Naive thymus-derived CD8-positive, alpha-beta T cell (primary cell): ENCODE measurements at regions not wholly inside any gene's neighbourhood (a gene's known extent, or its start where the extent isn't known, plus 50 kb on each side); places are given as distances from the start of the nearest gene placed in this dataset.
"Not testable (repeated sequence)": the region's sequence is repeated elsewhere in the genome, so short reads cannot be mapped to it uniquely, and the experiment has no call there.

ENCODE experiments used
- ATAC-seq, 2 donors: fragments of 150-1000 bp; cut with Tn5 transposase in 1 of 2; sonication (Bioruptor Pico), chemical (Tn5 transposase) in 1 of 2; 1 replicate in 1 of 2; 2 replicates in 1 of 2; pipeline ENCODE4 v1.10.0; 2021; ENCODE audit warnings: mild to moderate bottlenecking in 2 of 2, moderate library complexity in 2 of 2
- POLR2A ChIA-PET: fragments of 350-600 bp; sonication (Branson Sonifier 250); formaldehyde crosslinking; loops from one replicate; lab custom pipeline; 2021; ENCODE audit warnings: antibody characterized with exemption; lab: Charles Lee
- DNase-seq, 10 donors: peaks; one replicate each; pipeline versions ENCODE4 v3.0.0 to v3.0.0-alpha.2; 2020 to 2022
- H3K27ac Mint-ChIP-seq, 10 donors: one replicate each; pipeline ENCODE4 v1.8.0; 2020 to 2022; ENCODE audit warnings: mild to moderate bottlenecking in 10 of 10, mixed read lengths in 10 of 10, moderate library complexity in 4 of 10, inconsistent platforms in 1 of 10
- H3K27me3 Mint-ChIP-seq, 5 donors: one replicate each; pipeline ENCODE4 v1.8.0; 2021 to 2022; ENCODE audit warnings: mixed read lengths in 5 of 5
- H3K36me3 Mint-ChIP-seq, 3 donors: one replicate each; pipeline ENCODE4 v1.8.0; 2020 to 2022; ENCODE audit warnings: mixed read lengths in 3 of 3, mild to moderate bottlenecking in 2 of 3, inconsistent platforms in 1 of 3
- H3K4me1 Mint-ChIP-seq, 4 donors: one replicate each; pipeline ENCODE4 v1.8.0; 2021 to 2022; ENCODE audit warnings: mixed read lengths in 4 of 4
- H3K4me3 Mint-ChIP-seq, 10 donors: one replicate each; pipeline ENCODE4 v1.8.0; 2020 to 2022; ENCODE audit warnings: mild to moderate bottlenecking in 10 of 10, mixed read lengths in 10 of 10, moderate library complexity in 6 of 10, inconsistent platforms in 1 of 10
- H3K9me3 Mint-ChIP-seq, 9 donors: one replicate each; pipeline ENCODE4 v1.8.0; 2020 to 2022; ENCODE audit warnings: mixed read lengths in 9 of 9, mild to moderate bottlenecking in 3 of 9, inconsistent platforms in 1 of 9, moderate library complexity in 1 of 9

GRCh38 chr15:30783019-30783418 lies 120.7 kb upstream of the FAN1 start:
- no peak for DNase-seq
- Mint-ChIP-seq H3K36me3 (peaks cover 0 to 2% (median 0%) of the 10 kb centered on the region in 3 donors), H3K4me3 (no peak overlapping the region), H3K9me3 (peaks cover 0 to 24% (median 0%) of the 10 kb centered on the region in 9 donors), H3K27me3 (peaks cover 0 to 6% (median 1%) of the 10 kb centered on the region in 5 donors), H3K27ac (no peak overlapping the region), H3K4me1 (no peaks in the 10 kb centered on the region)
- POLR2A ChIA-PET: no interaction called here
- ATAC-seq: no peak

- no peak overlapping the region for H3K27ac Mint-ChIP-seq
- peaks cover 2 to 16% (median 4%) of the 10 kb centered on the region in 5 donors for H3K27me3 Mint-ChIP-seq
- POLR2A ChIA-PET: no interaction called here
- no peak overlapping the region for H3K4me3 Mint-ChIP-seq
- H3K9me3 Mint-ChIP-seq: no peaks in the 10 kb centered on the region
- DNase-seq (no peak), ATAC-seq (no peak)
- no peaks in the 10 kb centered on the region for H3K4me1 Mint-ChIP-seq
- no peaks in the 10 kb centered on the region for H3K36me3 Mint-ChIP-seq
These were observed 115.1 kb upstream of the FAN1 start for GRCh38 chr15:30788595-30788994.

GRCh38 chr15:30791239-30792175 lies 112.2 kb upstream of the FAN1 start:
- H3K36me3 Mint-ChIP-seq: no peaks in the 10 kb centered on the region
- H3K4me1 Mint-ChIP-seq: no peaks in the 10 kb centered on the region
- H3K4me3 Mint-ChIP-seq: no peak overlapping the region
- no peaks in the 10 kb centered on the region for H3K9me3 Mint-ChIP-seq
- POLR2A ChIA-PET: no interaction called here
- DNase-seq (no peak), ATAC-seq (no peak)
- peak overlapping the region in 1 of 10 donors; percentile 56 for H3K27ac Mint-ChIP-seq
- peaks cover 4 to 40% (median 6%) of the 10 kb centered on the region in 5 donors for H3K27me3 Mint-ChIP-seq

- POLR2A ChIA-PET, DNase-seq, H3K9me3 Mint-ChIP-seq, ATAC-seq, H3K27ac Mint-ChIP-seq, H3K4me3 Mint-ChIP-seq, H3K36me3 Mint-ChIP-seq, H3K4me1 Mint-ChIP-seq: not testable (repeated sequence)
- H3K27me3 Mint-ChIP-seq: peaks cover 5 to 40% (median 8%) of the 10 kb centered on the region in 5 donors
These were observed 110.9 kb upstream of the FAN1 start for GRCh38 chr15:30792843-30793242.

GRCh38 chr15:30794388-30794787 lies 109.3 kb upstream of the FAN1 start:
- POLR2A ChIA-PET: no interaction called here
- Mint-ChIP-seq H3K27me3 (peaks cover 5 to 32% (median 8%) of the 10 kb centered on the region in 5 donors), H3K27ac (peak overlapping the region in 1 of 10 donors; percentile 60), H3K4me3 (no peak overlapping the region), H3K4me1 (no peaks in the 10 kb centered on the region), H3K9me3 (no peaks in the 10 kb centered on the region), H3K36me3 (no peaks in the 10 kb centered on the region)
- no peak for DNase-seq
- ATAC-seq: no peak

GRCh38 chr15:30799565-30799964 lies 104.2 kb upstream of the FAN1 start:
- H3K27me3 Mint-ChIP-seq: peaks cover 0 to 14% (median 4%) of the 10 kb centered on the region in 5 donors
- H3K4me1 Mint-ChIP-seq, DNase-seq, H3K9me3 Mint-ChIP-seq, H3K4me3 Mint-ChIP-seq, ATAC-seq, H3K36me3 Mint-ChIP-seq, POLR2A ChIA-PET: not testable (repeated sequence)
- H3K27ac Mint-ChIP-seq: peak overlapping the region in 2 of 10 donors; percentile 59 to 70

GRCh38 chr15:30801140-30801895 lies 102.4 kb upstream of the FAN1 start:
- H3K9me3 Mint-ChIP-seq, H3K27me3 Mint-ChIP-seq, H3K4me1 Mint-ChIP-seq, H3K4me3 Mint-ChIP-seq, ATAC-seq, H3K27ac Mint-ChIP-seq, H3K36me3 Mint-ChIP-seq, POLR2A ChIA-PET: not testable (repeated sequence)
- DNase-seq: peak in 4 of 10 donors; percentile 9 to 33 (median 17)

- DNase-seq, H3K27me3 Mint-ChIP-seq, H3K4me3 Mint-ChIP-seq, H3K27ac Mint-ChIP-seq, H3K4me1 Mint-ChIP-seq, ATAC-seq, H3K36me3 Mint-ChIP-seq, POLR2A ChIA-PET: not testable (repeated sequence)
- H3K9me3 Mint-ChIP-seq: peaks cover 0 to 13% (median 6%) of the 10 kb centered on the region in 9 donors
These were observed 101.7 kb upstream of the FAN1 start for GRCh38 chr15:30802001-30802400.

GRCh38 chr15:30803703-30804102 lies 100.0 kb upstream of the FAN1 start:
- DNase-seq, H3K27me3 Mint-ChIP-seq, H3K4me1 Mint-ChIP-seq, ATAC-seq, H3K4me3 Mint-ChIP-seq, H3K27ac Mint-ChIP-seq, POLR2A ChIA-PET, H3K36me3 Mint-ChIP-seq: not testable (repeated sequence)
- H3K9me3 Mint-ChIP-seq: peaks cover 0 to 16% (median 6%) of the 10 kb centered on the region in 9 donors

GRCh38 chr15:30816430-30816829 lies 87.3 kb upstream of the FAN1 start:
- Mint-ChIP-seq H3K36me3 (no peaks in the 10 kb centered on the region), H3K9me3 (no peaks in the 10 kb centered on the region), H3K27ac (peak overlapping the region in 1 of 10 donors; percentile 33), H3K27me3 (no peaks in the 10 kb centered on the region), H3K4me1 (no peaks in the 10 kb centered on the region), H3K4me3 (peak overlapping the region in 8 of 10 donors; percentile 14 to 69 (median 42))
- POLR2A ChIA-PET: no interaction called here
- DNase-seq (no peak), ATAC-seq (peak in 1 of 2 donors; percentile 76)

- Mint-ChIP-seq H3K36me3 (peaks cover 0 to 10% (median 4%) of the 10 kb centered on the region in 3 donors), H3K4me1 (peaks cover 3 to 36% (median 10%) of the 10 kb centered on the region in 4 donors), H3K27ac (peak overlapping the region; percentile 83 to 97 (median 90)), H3K4me3 (peak overlapping the region; percentile 85 to 98 (median 92))
- H3K27me3 Mint-ChIP-seq, H3K9me3 Mint-ChIP-seq: not testable (repeated sequence)
- peak; percentile 68 to 84 for ATAC-seq
- peak in 6 of 10 donors; percentile 5 to 73 (median 32) for DNase-seq
- POLR2A ChIA-PET: interaction anchor here (1.3 kb wide), 1 partner anchor 80 kb away, joined by 4 read pairs; the partner anchor contains the start of gene FAN1
These were observed 80.5 kb upstream of the FAN1 start for GRCh38 chr15:30823068-30823813.

GRCh38 chr15:30824518-30825195 lies 79.1 kb upstream of the FAN1 start:
- POLR2A ChIA-PET: no interaction called here
- H3K9me3 Mint-ChIP-seq: no peaks in the 10 kb centered on the region
- H3K36me3 Mint-ChIP-seq: peaks cover 0 to 16% (median 7%) of the 10 kb centered on the region in 3 donors
- no peaks in the 10 kb centered on the region for H3K27me3 Mint-ChIP-seq
- peak overlapping the region in 5 of 10 donors; percentile 25 to 90 (median 60) for H3K27ac Mint-ChIP-seq
- ATAC-seq: no peak
- no peak for DNase-seq
- peak overlapping the region in 9 of 10 donors; percentile 31 to 94 (median 60) for H3K4me3 Mint-ChIP-seq
- H3K4me1 Mint-ChIP-seq: peaks cover 3 to 45% (median 11%) of the 10 kb centered on the region in 4 donors
